IMR-90 (cell line): ENCODE measurements at regions not wholly inside any gene's neighbourhood (a gene's known extent, or its start where the extent isn't known, plus 50 kb on each side); places are given as distances from the start of the nearest gene placed in this dataset.

Source experiments
- ATAC-seq: fragments of 200-7000 bp; cut with Tn5 transposase; 2 replicates; pipeline ENCODE4 v1.9.1; 2020; ENCODE audit warnings: low read depth, mild to moderate bottlenecking, moderate library complexity
- BruUV-seq: library from RNA; stranded (reverse); fragments of 400-500 nt; replicated peaks from 2 replicates; lab custom pipeline; 2021; lab: Mats Ljungman, UMichigan
- CTCF ChIA-PET: fragments of 300-600 bp; formaldehyde crosslinking; extraction: SDS; loops from one replicate; lab custom pipeline; 2021; ENCODE audit warnings: antibody characterized with exemption; lab: Yijun Ruan, JAX
- POLR2A ChIA-PET: fragments of 300-600 bp; sonication (Branson Sonifier 250); formaldehyde crosslinking; loops from one replicate; lab custom pipeline; 2022; ENCODE audit warnings: antibody characterized with exemption; ENCODE audit not compliant: unreplicated experiment; lab: Charles Lee
- DNase-seq: peaks from one replicate; pipeline ENCODE4 v3.0.0; 2013
- H2AFZ ChIP-seq: replicated peaks from 2 replicates; pipeline ENCODE3; 2013; ENCODE audit warnings: low read length, mild to moderate bottlenecking; ENCODE audit not compliant: poor library complexity
- H2AK5ac ChIP-seq: 2 replicates; pipeline ENCODE4 v1.6.1; 2013; ENCODE audit warnings: low read depth, low read length, inconsistent platforms
- H2AK9ac ChIP-seq: replicated peaks from 2 replicates; pipeline ENCODE3; 2013; ENCODE audit warnings: mild to moderate bottlenecking, low read depth, low read length, moderate library complexity; ENCODE audit not compliant: poor library complexity
- H2BK120ac ChIP-seq: 2 replicates; pipeline ENCODE4 v1.6.1; 2013; ENCODE audit warnings: low read depth, low read length, inconsistent platforms
- H2BK15ac ChIP-seq: 3 replicates; pipeline ENCODE4 v1.6.1; 2013; ENCODE audit warnings: low read depth, low read length, inconsistent platforms
- H2BK20ac ChIP-seq: 2 replicates; pipeline ENCODE4 v1.6.1; 2013; ENCODE audit warnings: low read depth, mild to moderate bottlenecking, inconsistent platforms, low read length, moderate library complexity
- H2BK5ac ChIP-seq: 2 replicates; pipeline ENCODE4 v1.6.1; 2013; ENCODE audit warnings: mild to moderate bottlenecking, low read depth, low read length, inconsistent platforms; ENCODE audit not compliant: poor library complexity, severe bottlenecking
- H3K14ac ChIP-seq: replicated peaks from 2 replicates; pipeline ENCODE4 v1.6.1; 2013; ENCODE audit warnings: low read depth, low read length, inconsistent platforms
- H3K18ac ChIP-seq: 2 replicates; pipeline ENCODE4 v1.6.1; 2013; ENCODE audit warnings: low read depth, low read length, control low read depth
- H3K23ac ChIP-seq: 2 replicates; pipeline ENCODE4 v1.6.1; 2013; ENCODE audit warnings: low read depth, low read length, inconsistent platforms
- H3K27ac ChIP-seq: 2 replicates; pipeline ENCODE4 v1.5.1; 2013; ENCODE audit warnings: mild to moderate bottlenecking, control low read depth, low read length; ENCODE audit not compliant: insufficient read depth
- H3K27me3 ChIP-seq: 2 replicates; pipeline ENCODE4 v1.6.1; 2013; ENCODE audit warnings: low read length; ENCODE audit not compliant: control insufficient read depth, insufficient read depth
- H3K36me3 ChIP-seq: 2 replicates; pipeline ENCODE4 v1.6.1; 2013; ENCODE audit warnings: low read length, mixed read lengths; ENCODE audit not compliant: control insufficient read depth, insufficient read depth
- H3K4ac ChIP-seq: 2 replicates; pipeline ENCODE4 v1.6.1; 2013; ENCODE audit warnings: low read depth, low read length, inconsistent platforms
- H3K4me1 ChIP-seq: 2 replicates; pipeline ENCODE4 v1.6.1; 2013; ENCODE audit warnings: low read length, mixed read lengths; ENCODE audit not compliant: control insufficient read depth, insufficient read depth
- H3K4me2 ChIP-seq: 2 replicates; pipeline ENCODE4 v1.6.1; 2013; ENCODE audit warnings: low read depth, mild to moderate bottlenecking, control low read depth, low read length, moderate library complexity
- H3K4me3 ChIP-seq: 2 replicates; pipeline ENCODE4 v1.5.1; 2013; ENCODE audit warnings: low read depth, mild to moderate bottlenecking, control low read depth, low read length, moderate library complexity; ENCODE audit not compliant: insufficient read depth
- H3K56ac ChIP-seq: 2 replicates; pipeline ENCODE4 v1.6.1; 2013; ENCODE audit warnings: low read length, inconsistent platforms; ENCODE audit not compliant: insufficient read depth; ENCODE audit errors: extremely low read depth
- H3K79me1 ChIP-seq, 2 experiments: 2 replicates each; pipeline ENCODE4 v1.6.1; 2013; ENCODE audit warnings: low read length in 2 of 2, inconsistent platforms in 1 of 2, low read depth in 1 of 2
- H3K9ac ChIP-seq: 2 replicates; pipeline ENCODE4 v1.6.1; 2013; ENCODE audit warnings: low read depth, low read length, control low read depth
- H3K9me1 ChIP-seq: 2 replicates; pipeline ENCODE4 v1.6.1; 2013; ENCODE audit warnings: low read length, inconsistent platforms; ENCODE audit not compliant: insufficient read depth
- H3K9me3 ChIP-seq: 2 replicates; pipeline ENCODE4 v1.6.1; 2013; ENCODE audit warnings: low read length; ENCODE audit not compliant: control insufficient read depth, insufficient read depth
- H4K20me1 ChIP-seq: 2 replicates; pipeline ENCODE4 v1.6.1; 2013; ENCODE audit warnings: low read length, inconsistent platforms; ENCODE audit not compliant: insufficient read depth
- H4K5ac ChIP-seq: 2 replicates; pipeline ENCODE4 v1.6.1; 2013; ENCODE audit warnings: mild to moderate bottlenecking, low read depth, low read length, control low read depth
- H4K8ac ChIP-seq, 2 experiments: 2 replicates each; pipeline ENCODE4 v1.6.1; 2013; ENCODE audit warnings: low read depth in 2 of 2, low read length in 2 of 2, control low read depth in 1 of 2, inconsistent platforms in 1 of 2
- H4K91ac ChIP-seq: 2 replicates; pipeline ENCODE4 v1.6.1; 2013; ENCODE audit warnings: low read depth, low read length, inconsistent platforms; ENCODE audit not compliant: insufficient read depth
- BHLHE40 ChIP-seq: fragments of 150-350 bp; IDR thresholded peaks from 2 replicates; pipeline ENCODE4 v1.6.1; 2016; ENCODE audit warnings: mild to moderate bottlenecking, low read depth, low read length
- CEBPB ChIP-seq: IDR thresholded peaks from 2 replicates; pipeline ENCODE4 v1.6.1; 2012; ENCODE audit warnings: low read depth, low read length, improper control_type of control experiment
- CHD1 ChIP-seq: IDR thresholded peaks from 2 replicates; pipeline ENCODE4 v1.6.1; 2012; ENCODE audit warnings: low read depth, low read length, improper control_type of control experiment
- CTCF ChIP-seq: conservative IDR thresholded peaks from 2 replicates; pipeline ENCODE4 v1.5.1; 2012; ENCODE audit warnings: mild to moderate bottlenecking, low read depth, low read length, improper control_type of control experiment
- ELK1 ChIP-seq: fragments of 150-350 bp; IDR thresholded peaks from 2 replicates; pipeline ENCODE4 v1.6.1; 2016; ENCODE audit warnings: low read depth, mild to moderate bottlenecking, low read length, moderate library complexity, borderline replicate concordance
- FOS ChIP-seq: fragments of 150-350 bp; IDR thresholded peaks from 2 replicates; pipeline ENCODE4 v1.6.1; 2016; ENCODE audit warnings: low read depth, low read length
- MAFK ChIP-seq: IDR thresholded peaks from 2 replicates; pipeline ENCODE4 v1.6.1; 2012; ENCODE audit warnings: low read depth, low read length, improper control_type of control experiment
- MAZ ChIP-seq: IDR thresholded peaks from 2 replicates; pipeline ENCODE4 v1.6.1; 2012; ENCODE audit warnings: low read depth, mild to moderate bottlenecking, low read length, improper control_type of control experiment, moderate library complexity, borderline replicate concordance
- MXI1 ChIP-seq: IDR thresholded peaks from 2 replicates; pipeline ENCODE4 v1.6.1; 2012; ENCODE audit warnings: low read depth, mild to moderate bottlenecking, low read length, moderate library complexity, borderline replicate concordance
- NFE2L2 ChIP-seq: fragments of 150-350 bp; IDR thresholded peaks from 2 replicates; pipeline ENCODE4 v1.6.1; 2016; ENCODE audit warnings: low read depth, mild to moderate bottlenecking, low read length
- POLR2A ChIP-seq: IDR thresholded peaks from 2 replicates; pipeline ENCODE4 v1.6.1; 2012; ENCODE audit warnings: mild to moderate bottlenecking, low read depth, low read length
- RAD21 ChIP-seq: IDR thresholded peaks from 2 replicates; pipeline ENCODE4 v1.6.1; 2012; ENCODE audit warnings: low read length, improper control_type of control experiment
- RCOR1 ChIP-seq: IDR thresholded peaks from 2 replicates; pipeline ENCODE4 v1.6.1; 2012; ENCODE audit warnings: mild to moderate bottlenecking, low read length, improper control_type of control experiment; ENCODE audit not compliant: insufficient replicate concordance
- RFX5 ChIP-seq: IDR thresholded peaks from 2 replicates; pipeline ENCODE4 v1.8.0; 2012; ENCODE audit warnings: low read depth, mild to moderate bottlenecking, low read length, moderate library complexity
- SMC3 ChIP-seq: fragments of 150-350 bp; IDR thresholded peaks from 2 replicates; pipeline ENCODE4 v1.6.1; 2016; ENCODE audit warnings: low read depth, mild to moderate bottlenecking, antibody characterized with exemption, low read length, moderate library complexity
- USF2 ChIP-seq: fragments of 150-350 bp; IDR thresholded peaks from 2 replicates; pipeline ENCODE4 v1.6.1; 2017; ENCODE audit warnings: mild to moderate bottlenecking, antibody characterized with exemption, low read length, low read depth
- WGBS, 2 experiments: methylation state at CpG; one replicate each; pipeline versions ENCODE4 v1.1.5 to v1.1.7; 2013; ENCODE audit warnings: missing lambda C conversion rate in 2 of 2; ENCODE audit not compliant: insufficient read length in 1 of 2; ENCODE audit errors: extremely low coverage in 2 of 2; 5-methylcytosine and 5-hydroxymethylcytosine counted together
- dilution Hi-C: fragments of 300-500 bp; cut with HindIII; formaldehyde crosslinking; loops from one replicate; pipeline ENCODE4 v1.14.3; 2018; ENCODE audit warnings: low sequenced_read_pairs; ENCODE audit not compliant: unreplicated experiment
- in situ Hi-C: fragments of 300-500 bp; cut with MboI; formaldehyde crosslinking; loops from 3 replicates; pipeline ENCODE4 v1.14.3; 2019; ENCODE audit warnings: low sequenced_read_pairs, inconsistent platforms, mixed read lengths
- intact Hi-C: fragments of 100-400 bp; cut with micrococcal nuclease; formaldehyde crosslinking; loops from 2 replicates; pipeline ENCODE4 v1.10.0; 2022

GRCh38 chrX:140297273-140297672 is 207.6 kb downstream of the SOX3 start:
- in situ Hi-C loops, result no loop called here
- no peaks in the 10 kb centered on the region for H3K9me3 ChIP-seq
- no peaks in the 10 kb centered on the region for H3K27me3 ChIP-seq
- dilution Hi-C loops, result no loop called here
- H3K79me1 ChIP-seq, result no peaks in the 10 kb centered on the region
- H3K9ac ChIP-seq, result no peak overlapping the region
- no CpG with 5 or more reads among the region's 1 CpG for WGBS, 2 experiments
- H3K27ac ChIP-seq, result no peak overlapping the region
- H4K5ac ChIP-seq, result no peak overlapping the region
- no peaks in the 10 kb centered on the region for H3K36me3 ChIP-seq
- no peak overlapping the region for H3K4me2 ChIP-seq
- H2BK20ac ChIP-seq, result no peak overlapping the region
- no peak overlapping the region for H3K14ac ChIP-seq
- H2AK9ac ChIP-seq, result no peak overlapping the region
- H2BK120ac ChIP-seq, result no peak overlapping the region
- H3K23ac ChIP-seq, result no peak overlapping the region
- no TSS peak for BruUV-seq
- H2BK5ac ChIP-seq, result no peak overlapping the region
- no peak overlapping the region for H2AK5ac ChIP-seq
- no peak overlapping the region for H4K91ac ChIP-seq
- no peaks in the 10 kb centered on the region for H4K20me1 ChIP-seq
- H4K8ac ChIP-seq, result no peak overlapping the region
- H3K4me3 ChIP-seq, result no peak overlapping the region
- no peak overlapping the region for H3K4ac ChIP-seq
- DNase-seq (no peak), ATAC-seq (no peak)
- H3K9me1 ChIP-seq, result no peaks in the 10 kb centered on the region
- H2AFZ ChIP-seq, result no peak overlapping the region
- H3K4me1 ChIP-seq, result no peaks in the 10 kb centered on the region
- TF ChIP-seq SMC3, result no peak
- TF ChIP-seq RCOR1, result no peak
- no peak for TF ChIP-seq ELK1
- TF ChIP-seq CTCF, result no peak
- TF ChIP-seq RFX5, result no peak
- no peak for TF ChIP-seq NFE2L2
- no peak for TF ChIP-seq MXI1
- no peak for TF ChIP-seq POLR2A
- no peak for TF ChIP-seq CEBPB
- no peak for TF ChIP-seq MAFK
- no peak for TF ChIP-seq CHD1
- no peak for TF ChIP-seq FOS
- no peak for TF ChIP-seq MAZ
- no peak for TF ChIP-seq BHLHE40
- no peak for TF ChIP-seq RAD21
- TF ChIP-seq USF2, result no peak
- H3K18ac ChIP-seq, result no peak overlapping the region
- POLR2A ChIA-PET, result no interaction called here
- CTCF ChIA-PET, result no interaction called here
- no peak overlapping the region for H3K56ac ChIP-seq
- intact Hi-C loops, result no loop called here
- no peak overlapping the region for H2BK15ac ChIP-seq
